ENCODE measurements at regions not wholly inside any gene's neighbourhood (a gene's known extent, or its start where the extent isn't known, plus 50 kb on each side); places are given as distances from the start of the nearest gene placed in this dataset.

GRCh38 chr3:110400315-110400714 is 671.3 kb upstream of the NECTIN3 start:
- intact Hi-C loops (cut with micrococcal nuclease), result no loop called here
- H3K36me3 ChIP-seq (ENCODE audit: control insufficient read depth, insufficient read depth, low read length), result no peaks in the 10 kb centered on the region
- H3K9me3 ChIP-seq (ENCODE audit: control insufficient read depth, insufficient read depth, low read length), result no peaks in the 10 kb centered on the region
- H3K4me3 ChIP-seq (ENCODE audit: low read length), result no peak overlapping the region
- H3K27ac Mint-ChIP-seq, result no peak overlapping the region
- H3K4me3 Mint-ChIP-seq, result no peak overlapping the region
- TF ChIP-seq CTCF (IDR thresholded peaks at IDR 0.05), result no peak
- H3K27me3 Mint-ChIP-seq (ENCODE audit: low read depth in 2 of 2), result no peaks in the 10 kb centered on the region
- ATAC-seq (no peak), DNase-seq (no peak)
- WGBS (ENCODE audit: insufficient coverage), result no CpG with 5 or more reads among the region's 2 CpGs
- no peaks in the 10 kb centered on the region for H3K4me1 ChIP-seq (ENCODE audit: control insufficient read depth, insufficient read depth, low read length)
- no peak overlapping the region for H3K27ac ChIP-seq (ENCODE audit: low read length)
- H3K27me3 ChIP-seq (ENCODE audit: control insufficient read depth, insufficient read depth, low read length), result no peaks in the 10 kb centered on the region
- peaks cover 8 to 12% of the 10 kb centered on the region in 2 donors for H3K9me3 Mint-ChIP-seq
- H3K36me3 Mint-ChIP-seq, result peaks cover 10% of the 10 kb centered on the region
- no peaks in the 10 kb centered on the region for H3K4me1 Mint-ChIP-seq

- TF ChIP-seq CTCF (IDR thresholded peaks at IDR 0.05), result no peak
- no peak overlapping the region for H3K4me3 ChIP-seq (ENCODE audit: low read length)
- no peaks in the 10 kb centered on the region for H3K27me3 Mint-ChIP-seq (ENCODE audit: low read depth in 2 of 2)
- H3K9me3 ChIP-seq (ENCODE audit: control insufficient read depth, insufficient read depth, low read length), result no peaks in the 10 kb centered on the region
- DNase-seq (no peak), ATAC-seq (no peak)
- H3K4me1 ChIP-seq (ENCODE audit: control insufficient read depth, insufficient read depth, low read length), result no peaks in the 10 kb centered on the region
- no CpG with 5 or more reads among the region's 1 CpG for WGBS (ENCODE audit: insufficient coverage)
- no peak overlapping the region for H3K27ac Mint-ChIP-seq
- no peaks in the 10 kb centered on the region for H3K36me3 ChIP-seq (ENCODE audit: control insufficient read depth, insufficient read depth, low read length)
- no peaks in the 10 kb centered on the region for H3K4me1 Mint-ChIP-seq
- no peak overlapping the region for H3K4me3 Mint-ChIP-seq
- H3K36me3 Mint-ChIP-seq, result peaks cover 1% of the 10 kb centered on the region
- H3K9me3 Mint-ChIP-seq, result peaks cover 5 to 20% of the 10 kb centered on the region in 2 donors
- H3K27ac ChIP-seq (ENCODE audit: low read length), result no peak overlapping the region
- intact Hi-C loops (cut with micrococcal nuclease), result no loop called here
- no peaks in the 10 kb centered on the region for H3K27me3 ChIP-seq (ENCODE audit: control insufficient read depth, insufficient read depth, low read length)
These were observed 665.6 kb upstream of the NECTIN3 start for GRCh38 chr3:110405830-110406585.

GRCh38 chr3:110413266-110413665 is 658.4 kb upstream of the NECTIN3 start:
- H3K4me1 ChIP-seq (ENCODE audit: control insufficient read depth, insufficient read depth, low read length), result no peaks in the 10 kb centered on the region
- no peaks in the 10 kb centered on the region for H3K9me3 ChIP-seq (ENCODE audit: control insufficient read depth, insufficient read depth, low read length)
- no peak overlapping the region for H3K27ac ChIP-seq (ENCODE audit: low read length)
- intact Hi-C loops (cut with micrococcal nuclease), result no loop called here
- ATAC-seq, result no peak
- H3K9me3 Mint-ChIP-seq, result peaks cover 10 to 24% of the 10 kb centered on the region in 2 donors
- TF ChIP-seq CTCF (IDR thresholded peaks at IDR 0.05), result no peak
- H3K27ac Mint-ChIP-seq, result no peak overlapping the region
- no peaks in the 10 kb centered on the region for H3K36me3 ChIP-seq (ENCODE audit: control insufficient read depth, insufficient read depth, low read length)
- no peaks in the 10 kb centered on the region for H3K36me3 Mint-ChIP-seq
- DNase-seq, result no peak
- H3K4me3 ChIP-seq (ENCODE audit: low read length), result no peak overlapping the region
- no peaks in the 10 kb centered on the region for H3K27me3 ChIP-seq (ENCODE audit: control insufficient read depth, insufficient read depth, low read length)
- H3K27me3 Mint-ChIP-seq (ENCODE audit: low read depth in 2 of 2), result no peaks in the 10 kb centered on the region
- no peak overlapping the region for H3K4me3 Mint-ChIP-seq
- WGBS (ENCODE audit: insufficient coverage), result 67% methylated on average over 3 of the region's 3 CpGs
- no peaks in the 10 kb centered on the region for H3K4me1 Mint-ChIP-seq
